HEK293 (cell line): ENCODE measurements at regions not wholly inside any gene's neighbourhood (a gene's known extent, or its start where the extent isn't known, plus 50 kb on each side); places are given as distances from the start of the nearest gene placed in this dataset.

Experiments
- CTCF ChIA-PET: fragments of 350-600 bp; formaldehyde crosslinking; extraction: SDS; loops from one replicate; lab custom pipeline; 2021; ENCODE audit warnings: antibody characterized with exemption; lab: Yijun Ruan, JAX
- POLR2A ChIA-PET: fragments of 300-600 bp; formaldehyde crosslinking; extraction: SDS; loops from one replicate; lab custom pipeline; 2020; ENCODE audit warnings: antibody characterized with exemption, inconsistent platforms; lab: Yijun Ruan, JAX
- H3K27ac ChIP-seq: fragments of 200-500 bp; sonication (Bioruptor generic); 2 replicates; pipeline ENCODE4 v1.5.1; 2014; ENCODE audit warnings: low read depth, low read length, control low read depth, inconsistent platforms; ENCODE audit errors: extremely low read depth
- H3K36me3 ChIP-seq, 2 experiments: fragments of 200-500 bp in 1 of 2; sonication (Bioruptor generic) in 1 of 2; 1 replicate in 1 of 2; 2 replicates in 1 of 2; pipeline ENCODE4 v1.5.1; 2014 to 2017; ENCODE audit warnings: inconsistent platforms in 2 of 2, low read length in 2 of 2; ENCODE audit not compliant: control insufficient read depth in 2 of 2, insufficient read depth in 1 of 2
- H3K4me1 ChIP-seq: fragments of 200-500 bp; sonication (Bioruptor generic); 2 replicates; pipeline ENCODE4 v1.5.1; 2014; ENCODE audit warnings: mild to moderate bottlenecking, low read length, inconsistent platforms; ENCODE audit not compliant: control insufficient read depth, insufficient read depth
- H3K4me3 ChIP-seq: 2 replicates; pipeline ENCODE4 v1.5.1; 2011; ENCODE audit warnings: low read depth, mild to moderate bottlenecking, control low read depth, low read length, moderate library complexity
- H3K9me3 ChIP-seq: fragments of 200-500 bp; sonication (Bioruptor generic); 2 replicates; pipeline ENCODE4 v1.5.1; 2014; ENCODE audit warnings: low read depth, low read length, inconsistent platforms; ENCODE audit not compliant: control insufficient read depth, insufficient read depth
- GLI4 ChIP-seq: fragments of 450-650 bp; formaldehyde crosslinking; IDR thresholded peaks from 2 replicates; pipeline ENCODE4 v1.5.1; 2016; ENCODE audit warnings: missing biosample characterization, missing genetic modification characterization
- KLF10 ChIP-seq: fragments of 450-650 bp; IDR thresholded peaks from 2 replicates; pipeline ENCODE4 v1.5.1; 2018; ENCODE audit warnings: missing biosample characterization, mild to moderate bottlenecking, missing genetic modification characterization
- RBAK ChIP-seq: fragments of 450-650 bp; formaldehyde crosslinking; IDR thresholded peaks from 2 replicates; pipeline ENCODE4 v1.5.1; 2016; ENCODE audit warnings: missing biosample characterization, missing genetic modification characterization
- SCRT2 ChIP-seq: fragments of 450-650 bp; formaldehyde crosslinking; IDR thresholded peaks from 2 replicates; pipeline ENCODE4 v1.5.1; 2016; ENCODE audit warnings: missing biosample characterization, missing genetic modification characterization
- WT1 ChIP-seq: fragments of 450-650 bp; formaldehyde crosslinking; IDR thresholded peaks from 2 replicates; pipeline ENCODE4 v1.5.1; 2016; ENCODE audit warnings: missing biosample characterization, missing genetic modification characterization
- YY1 ChIP-seq: fragments of 450-650 bp; formaldehyde crosslinking; IDR thresholded peaks from 2 replicates; pipeline ENCODE4 v1.5.1; 2018; ENCODE audit warnings: missing biosample characterization, missing genetic modification characterization
- ZBTB7A ChIP-seq: fragments of 450-650 bp; formaldehyde crosslinking; IDR thresholded peaks from 2 replicates; pipeline ENCODE4 v1.5.1; 2016; ENCODE audit warnings: low read depth, missing biosample characterization, missing genetic modification characterization
- ZIC2 ChIP-seq: fragments of 450-650 bp; formaldehyde crosslinking; IDR thresholded peaks from 2 replicates; pipeline ENCODE4 v1.5.1; 2016; ENCODE audit warnings: missing biosample characterization, missing genetic modification characterization
- ZNF114 ChIP-seq: fragments of 450-650 bp; formaldehyde crosslinking; IDR thresholded peaks from 2 replicates; pipeline ENCODE4 v1.5.0; 2017; ENCODE audit warnings: missing biosample characterization, missing genetic modification characterization
- ZNF138 ChIP-seq: fragments of 450-650 bp; formaldehyde crosslinking; IDR thresholded peaks from 2 replicates; pipeline ENCODE4 v1.5.1; 2016; ENCODE audit warnings: missing biosample characterization, missing genetic modification characterization, borderline replicate concordance
- ZNF169 ChIP-seq: fragments of 450-650 bp; formaldehyde crosslinking; IDR thresholded peaks from 2 replicates; pipeline ENCODE4 v1.5.1; 2016; ENCODE audit warnings: missing biosample characterization, missing genetic modification characterization
- ZNF23 ChIP-seq: fragments of 450-650 bp; formaldehyde crosslinking; IDR thresholded peaks from 2 replicates; pipeline ENCODE4 v1.5.1; 2016; ENCODE audit warnings: missing biosample characterization, missing genetic modification characterization, borderline replicate concordance
- ZNF280D ChIP-seq: fragments of 450-650 bp; formaldehyde crosslinking; IDR thresholded peaks from 2 replicates; pipeline ENCODE4 v1.5.1; 2016; ENCODE audit warnings: missing biosample characterization, missing genetic modification characterization
- ZNF350 ChIP-seq: fragments of 450-650 bp; formaldehyde crosslinking; IDR thresholded peaks from 2 replicates; pipeline ENCODE4 v1.5.0; 2017; ENCODE audit warnings: missing biosample characterization, mild to moderate bottlenecking, missing genetic modification characterization
- ZNF391 ChIP-seq: fragments of 450-650 bp; formaldehyde crosslinking; IDR thresholded peaks from 2 replicates; pipeline ENCODE4 v1.5.1; 2016; ENCODE audit warnings: low read depth, missing biosample characterization, missing genetic modification characterization, borderline replicate concordance
- ZNF433 ChIP-seq: fragments of 450-650 bp; formaldehyde crosslinking; IDR thresholded peaks from 2 replicates; pipeline ENCODE4 v1.5.1; 2016; ENCODE audit warnings: missing biosample characterization, missing genetic modification characterization, low read depth
- ZNF488 ChIP-seq: fragments of 450-650 bp; formaldehyde crosslinking; IDR thresholded peaks from 2 replicates; pipeline ENCODE4 v1.5.1; 2016; ENCODE audit warnings: missing biosample characterization, missing genetic modification characterization
- ZNF600 ChIP-seq: fragments of 450-650 bp; formaldehyde crosslinking; IDR thresholded peaks from 2 replicates; pipeline ENCODE4 v1.5.1; 2016; ENCODE audit warnings: missing biosample characterization, missing genetic modification characterization
- ZNF776 ChIP-seq: fragments of 450-650 bp; formaldehyde crosslinking; IDR thresholded peaks from 2 replicates; pipeline ENCODE4 v1.5.0; 2017; ENCODE audit warnings: missing biosample characterization, missing genetic modification characterization, borderline replicate concordance

GRCh38 chr10:78253063-78253853, 219.6 kb downstream of the RPS24 start:
- H3K4me3 ChIP-seq, result no peak overlapping the region

GRCh38 chr10:78254013-78254412, 220.3 kb downstream of the RPS24 start:
- no peak overlapping the region for H3K27ac ChIP-seq
- ChIA-PET POLR2A (no interaction called here), CTCF (interaction anchor here (0.6 to 0.7 kb wide), 2 partner anchors 123 to 242 kb away, joined by 3 to 4 read pairs; no protein-coding TSS in a partner anchor)
- H3K4me3 ChIP-seq, result no peak overlapping the region
- H3K9me3 ChIP-seq, result no peaks in the 10 kb centered on the region
- H3K36me3 ChIP-seq, result no peaks in the 10 kb centered on the region
- 0 out of 2 replicates have a peak, but pooled peaks cover 2% of the 10 kb centered on the region for H3K4me1 ChIP-seq
- TF ChIP-seq ZIC2 (tag by site-specific recombination) (0 out of 2 replicates have a peak, but pooled peaks have one; percentile 52), ZNF391 (tag by site-specific recombination) (no peak), ZNF488 (tag by site-specific recombination) (no peak), ZNF23 (tag by site-specific recombination) (no peak), ZNF433 (no peak), WT1 (tag by site-specific recombination) (no peak), YY1 (tag by site-specific recombination) (no peak)

More at GRCh38 chr10:78253063-78253853, 219.6 kb downstream of the RPS24 start:
- POLR2A ChIA-PET, result no interaction called here
- Histone ChIP-seq H3K9me3 (no peaks in the 10 kb centered on the region), H3K27ac (no peak overlapping the region), H3K36me3 (no peaks in the 10 kb centered on the region), H3K4me1 (0 out of 2 replicates have a peak, but pooled peaks cover 2% of the 10 kb centered on the region)
- CTCF ChIA-PET, result no interaction called here
- TF ChIP-seq ZNF600 (tag by site-specific recombination), result no peak
- TF ChIP-seq ZNF350 (tag by site-specific recombination), result no peak
- TF ChIP-seq ZBTB7A, result no peak
- no peak for TF ChIP-seq GLI4 (tag by site-specific recombination)
- TF ChIP-seq SCRT2 (tag by site-specific recombination), result no peak
- TF ChIP-seq KLF10 (tag by site-specific recombination), result 0 out of 2 replicates have a peak, but pooled peaks have one; percentile 23
- no peak for TF ChIP-seq ZNF280D

GRCh38 chr10:78255214-78255613, 221.6 kb downstream of the RPS24 start:
- Histone ChIP-seq H3K27ac (no peak overlapping the region), H3K4me1 (peaks cover 7% of the 10 kb centered on the region; the same call in 1 of the 2 replicates), H3K36me3 (no peaks in the 10 kb centered on the region)
- CTCF ChIA-PET, result no interaction called here
- POLR2A ChIA-PET, result no interaction called here
- TF ChIP-seq ZNF114 (tag by site-specific recombination) (no peak), ZNF169 (no peak), ZNF776 (tag by site-specific recombination) (no peak), ZNF138 (no peak), ZIC2 (tag by site-specific recombination) (peak; percentile 63), RBAK (tag by site-specific recombination) (no peak)
- TF ChIP-seq, all 188 proteins: peak for 1
- Histone ChIP-seq H3K4me3 (no peak overlapping the region), H3K9me3 (no peaks in the 10 kb centered on the region)
